Keratinocyte (primary cell): ENCODE measurements at regions not wholly inside any gene's neighbourhood (a gene's known extent, or its start where the extent isn't known, plus 50 kb on each side); places are given as distances from the start of the nearest gene placed in this dataset.

Source experiments
- DNase-seq: peaks from one replicate; pipeline ENCODE4 v3.0.0-alpha.2; 2011; ENCODE audit warnings: low read depth, missing footprints, low spot score
- FAIRE-seq: peaks from 2 replicates; lab custom pipeline; 2011; peaks lifted over from hg19 to GRCh38; lab: Jason Lieb, UNC
- H2AFZ ChIP-seq: 2 replicates; pipeline ENCODE4 v1.6.0; 2012; ENCODE audit warnings: low read length, control low read depth, inconsistent platforms; ENCODE audit not compliant: control insufficient read depth
- H3K27ac ChIP-seq: 2 replicates; pipeline ENCODE4 v1.5.1; 2011; ENCODE audit warnings: low read length; ENCODE audit not compliant: control insufficient read depth, insufficient read depth
- H3K27me3 ChIP-seq: 3 replicates; pipeline ENCODE4 v1.6.0; 2011; ENCODE audit warnings: low read length; ENCODE audit not compliant: control insufficient read depth, insufficient read depth; ENCODE audit errors: extremely low read depth
- H3K36me3 ChIP-seq, 2 experiments: 2 replicates in 1 of 2; 3 replicates in 1 of 2; pipeline ENCODE4 v1.5.1; 2011; ENCODE audit warnings: low read length in 2 of 2, mild to moderate bottlenecking in 1 of 2; ENCODE audit not compliant: control insufficient read depth in 2 of 2, insufficient read depth in 2 of 2; ENCODE audit errors: extremely low read depth in 1 of 2
- H3K4me1 ChIP-seq: 3 replicates; pipeline ENCODE4 v1.5.1; 2011; ENCODE audit warnings: low read length; ENCODE audit not compliant: control insufficient read depth, insufficient read depth; ENCODE audit errors: extremely low read depth
- H3K4me2 ChIP-seq: 3 replicates; pipeline ENCODE4 v1.6.0; 2011; ENCODE audit warnings: low read depth, low read length; ENCODE audit not compliant: control insufficient read depth, insufficient read depth; ENCODE audit errors: extremely low read depth
- H3K4me3 ChIP-seq, 3 experiments: fragments of 200-600 bp in 1 of 3; sonication (generic) in 1 of 3; 2 replicates in 2 of 3; 3 replicates in 1 of 3; pipeline ENCODE4 v1.5.1; 2011 to 2016; ENCODE audit warnings: low read length in 3 of 3, mild to moderate bottlenecking in 3 of 3, control low read depth in 2 of 3, inconsistent platforms in 1 of 3, low read depth in 1 of 3, mixed read lengths in 1 of 3, mixed run types in 1 of 3, moderate library complexity in 1 of 3; ENCODE audit not compliant: control insufficient read depth in 2 of 3, insufficient read depth in 2 of 3; ENCODE audit errors: extremely low read depth in 1 of 3
- H3K79me2 ChIP-seq: 2 replicates; pipeline ENCODE4 v1.6.0; 2012; ENCODE audit warnings: low read length; ENCODE audit not compliant: control insufficient read depth, insufficient read depth
- H3K9ac ChIP-seq: 3 replicates; pipeline ENCODE4 v1.6.0; 2011; ENCODE audit warnings: low read length; ENCODE audit not compliant: control insufficient read depth, insufficient read depth; ENCODE audit errors: extremely low read depth
- H3K9me1 ChIP-seq: 3 replicates; pipeline ENCODE4 v1.6.0; 2011; ENCODE audit warnings: low read length; ENCODE audit not compliant: control insufficient read depth, insufficient read depth; ENCODE audit errors: extremely low read depth
- H3K9me3 ChIP-seq: 2 replicates; pipeline ENCODE4 v1.5.1; 2012; ENCODE audit warnings: low read depth, low read length; ENCODE audit not compliant: control insufficient read depth
- H4K20me1 ChIP-seq: 3 replicates; pipeline ENCODE4 v1.6.0; 2011; ENCODE audit warnings: low read length; ENCODE audit not compliant: control insufficient read depth, insufficient read depth; ENCODE audit errors: extremely low read depth
- CTCF ChIP-seq, 3 experiments: IDR thresholded peaks in 1 of 3; conservative IDR thresholded peaks in 1 of 3; optimal IDR thresholded peaks in 1 of 3; 2 replicates in 2 of 3; 3 replicates in 1 of 3; pipeline versions ENCODE3 to v1.5.1; 2011; ENCODE audit warnings: low read length in 3 of 3, mild to moderate bottlenecking in 3 of 3, moderate library complexity in 2 of 3, control low read depth in 1 of 3, inconsistent platforms in 1 of 3; ENCODE audit not compliant: insufficient read depth in 2 of 3; ENCODE audit errors: extremely low read depth in 1 of 3
- EZH2 ChIP-seq: IDR thresholded peaks from one replicate; pipeline ENCODE4 v1.6.1; 2012; ENCODE audit warnings: inconsistent platforms, mild to moderate bottlenecking, low read length, moderate library complexity
- dilution Hi-C: fragments of 300-500 bp; cut with MboI; formaldehyde crosslinking; loops from one replicate; pipeline ENCODE4 v1.7.0; 2020; ENCODE audit warnings: low sequenced_read_pairs; ENCODE audit not compliant: extremely low pct_ligation_motif_present

DNA sequence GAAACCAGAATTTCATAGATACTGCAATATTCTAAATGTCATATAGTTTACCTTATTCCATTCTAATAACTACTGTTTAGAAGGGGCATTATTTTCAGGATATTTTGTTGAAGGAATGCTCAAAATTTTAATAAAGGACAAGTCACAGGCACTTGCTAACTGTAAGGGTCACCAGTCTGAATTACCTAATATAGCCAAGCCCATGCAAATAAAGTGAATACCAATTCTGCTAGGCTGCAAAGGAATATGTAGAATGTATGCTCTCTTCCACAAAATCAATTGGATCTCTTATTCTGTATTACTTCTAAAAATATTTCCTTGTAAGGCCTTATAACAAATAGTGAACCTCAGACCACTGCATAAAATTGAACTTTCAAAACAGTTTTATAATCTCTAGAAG lies 52.3 kb upstream of the FAT4 start:
- no peak overlapping the region for H3K9ac ChIP-seq
- no peaks in the 10 kb centered on the region for H3K9me1 ChIP-seq
- dilution Hi-C loops = no loop called here
- H3K27ac ChIP-seq = no peak overlapping the region
- H3K79me2 ChIP-seq = no peaks in the 10 kb centered on the region
- no peak overlapping the region for H3K4me2 ChIP-seq
- no peak for FAIRE-seq
- no peak overlapping the region for H2AFZ ChIP-seq
- H3K36me3 ChIP-seq = no peaks in the 10 kb centered on the region
- H4K20me1 ChIP-seq = no peaks in the 10 kb centered on the region
- H3K4me3 ChIP-seq = no peak overlapping the region
- no peak for TF ChIP-seq CTCF (optimal IDR thresholded peaks at IDR 0.05 in 1 of 3, IDR thresholded peaks at IDR 0.05 in 1 of 3, conservative IDR thresholded peaks at IDR 0.05 in 1 of 3; ENCODE audit: extremely low read depth in 1 of 3, insufficient read depth in 2 of 3, low read length in 3 of 3)
- no peak for TF ChIP-seq EZH2
- H3K27me3 ChIP-seq = no peaks in the 10 kb centered on the region
- DNase-seq = no peak
- peaks cover 11% of the 10 kb centered on the region for H3K4me1 ChIP-seq
- H3K9me3 ChIP-seq = no peaks in the 10 kb centered on the region

DNA sequence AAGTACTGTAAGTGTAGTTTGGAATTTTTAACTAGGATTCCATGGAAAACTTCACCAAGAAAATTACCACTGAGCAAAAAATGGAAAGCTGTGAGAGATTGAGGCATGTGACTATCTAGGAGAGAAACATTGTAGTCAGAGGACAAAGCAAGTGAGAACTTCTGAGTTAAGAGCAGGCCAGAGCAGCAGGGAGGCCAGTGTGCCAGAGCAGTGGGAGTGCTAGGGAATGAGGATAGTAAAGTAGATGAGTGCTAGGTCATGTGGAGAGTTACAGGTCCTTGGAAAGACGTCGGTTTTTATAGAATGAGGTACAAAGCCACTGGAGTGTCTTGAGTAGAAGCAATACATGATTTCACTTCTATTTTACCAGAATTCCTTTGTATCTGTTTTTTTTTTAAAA lies 52.7 kb upstream of the FAT4 start:
- no peak for TF ChIP-seq CTCF (optimal IDR thresholded peaks at IDR 0.05 in 1 of 3, IDR thresholded peaks at IDR 0.05 in 1 of 3, conservative IDR thresholded peaks at IDR 0.05 in 1 of 3; ENCODE audit: extremely low read depth in 1 of 3, insufficient read depth in 2 of 3, low read length in 3 of 3)
- TF ChIP-seq EZH2 = no peak
- FAIRE-seq (no peak), DNase-seq (no peak)
- H2AFZ ChIP-seq = no peak overlapping the region
- H3K4me1 ChIP-seq = peaks cover 7% of the 10 kb centered on the region
- H3K9me3 ChIP-seq = no peaks in the 10 kb centered on the region
- dilution Hi-C loops = no loop called here
- no peaks in the 10 kb centered on the region for H3K79me2 ChIP-seq
- H3K9ac ChIP-seq = no peak overlapping the region
- no peaks in the 10 kb centered on the region for H3K36me3 ChIP-seq
- no peaks in the 10 kb centered on the region for H3K9me1 ChIP-seq
- H3K27ac ChIP-seq = no peak overlapping the region
- no peaks in the 10 kb centered on the region for H4K20me1 ChIP-seq
- no peaks in the 10 kb centered on the region for H3K27me3 ChIP-seq
- no peak overlapping the region for H3K4me3 ChIP-seq
- no peak overlapping the region for H3K4me2 ChIP-seq
